SU-DHL-6 (cell line): ENCODE measurements at regions not wholly inside any gene's neighbourhood (a gene's known extent, or its start where the extent isn't known, plus 50 kb on each side); places are given as distances from the start of the nearest gene placed in this dataset.

Experiments used
- EZH2phosphoT487 ChIP-seq: fragments of 200-600 bp; sonication (generic), shearing (Covaris generic); conservative IDR thresholded peaks from 2 replicates; pipeline ENCODE4 v1.6.1; 2018; ENCODE audit warnings: mild to moderate bottlenecking, antibody characterized with exemption, low read length, moderate library complexity, mixed read lengths
- TF ChIP-seq, protein P1 (sequence below): fragments of 200-600 bp; sonication (generic); IDR thresholded peaks from one replicate; pipeline ENCODE4 v1.5.1; 2017; ENCODE audit warnings: antibody characterized with exemption, mild to moderate bottlenecking, low read length, moderate library complexity; ENCODE audit not compliant: insufficient read depth, poor library complexity, severe bottlenecking

DNA sequence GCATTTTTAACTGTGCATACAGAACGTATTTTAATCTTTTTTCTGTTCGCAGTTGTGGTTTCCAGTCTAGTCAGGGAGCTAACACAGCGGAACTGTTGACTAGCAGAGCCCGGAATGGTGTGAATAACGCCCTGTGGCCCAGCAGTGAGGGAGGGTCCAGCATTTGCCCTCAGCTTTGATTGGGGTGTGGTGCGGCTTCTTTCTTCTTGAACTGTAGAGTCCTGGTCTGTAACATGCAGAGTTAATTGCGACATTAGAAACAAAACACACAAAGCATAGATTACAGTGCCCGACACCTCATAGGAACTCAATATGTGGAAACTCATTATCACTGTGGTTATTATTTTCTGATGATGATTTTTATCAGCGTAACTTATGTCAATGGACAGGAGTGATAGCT is 253.6 kb downstream of the SOX11 start:
- TF ChIP-seq, protein P1, sequence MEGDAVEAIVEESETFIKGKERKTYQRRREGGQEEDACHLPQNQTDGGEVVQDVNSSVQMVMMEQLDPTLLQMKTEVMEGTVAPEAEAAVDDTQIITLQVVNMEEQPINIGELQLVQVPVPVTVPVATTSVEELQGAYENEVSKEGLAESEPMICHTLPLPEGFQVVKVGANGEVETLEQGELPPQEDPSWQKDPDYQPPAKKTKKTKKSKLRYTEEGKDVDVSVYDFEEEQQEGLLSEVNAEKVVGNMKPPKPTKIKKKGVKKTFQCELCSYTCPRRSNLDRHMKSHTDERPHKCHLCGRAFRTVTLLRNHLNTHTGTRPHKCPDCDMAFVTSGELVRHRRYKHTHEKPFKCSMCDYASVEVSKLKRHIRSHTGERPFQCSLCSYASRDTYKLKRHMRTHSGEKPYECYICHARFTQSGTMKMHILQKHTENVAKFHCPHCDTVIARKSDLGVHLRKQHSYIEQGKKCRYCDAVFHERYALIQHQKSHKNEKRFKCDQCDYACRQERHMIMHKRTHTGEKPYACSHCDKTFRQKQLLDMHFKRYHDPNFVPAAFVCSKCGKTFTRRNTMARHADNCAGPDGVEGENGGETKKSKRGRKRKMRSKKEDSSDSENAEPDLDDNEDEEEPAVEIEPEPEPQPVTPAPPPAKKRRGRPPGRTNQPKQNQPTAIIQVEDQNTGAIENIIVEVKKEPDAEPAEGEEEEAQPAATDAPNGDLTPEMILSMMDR = no peak
- no peak for TF ChIP-seq EZH2phosphoT487
